Motor neuron (in vitro differentiated cells): ENCODE measurements at regions not wholly inside any gene's neighbourhood (a gene's known extent, or its start where the extent isn't known, plus 50 kb on each side); places are given as distances from the start of the nearest gene placed in this dataset.
"Not testable (repeated sequence)": the region's sequence is repeated elsewhere in the genome, so short reads cannot be mapped to it uniquely, and the experiment has no call there.

ENCODE experiments used
- ATAC-seq, 8 experiments: fragments of 200-7000 bp; cut with Tn5 transposase; replicated peaks in 6 of 8; 2 replicates each; pipeline ENCODE4 v1.8.0; 2021; ENCODE audit warnings: mild to moderate bottlenecking in 8 of 8, moderate library complexity in 8 of 8
- H3K27ac ChIP-seq, 2 donors: fragments of 250-450 bp; sonication (Bioruptor Pico); 2 replicates each; pipeline ENCODE4 v1.9.0; 2021; ENCODE audit warnings: antibody characterized with exemption in 2 of 2, mild to moderate bottlenecking in 2 of 2, moderate library complexity in 1 of 2
- H3K4me1 ChIP-seq, 2 donors: fragments of 250-450 bp; sonication (Bioruptor Pico); replicated peaks in 1 of 2; 2 replicates each; pipeline ENCODE4 v1.6.1; 2021; ENCODE audit warnings: antibody characterized with exemption in 2 of 2, mild to moderate bottlenecking in 2 of 2, moderate library complexity in 1 of 2
- H3K4me3 ChIP-seq, 5 donors: fragments of 250-450 bp; sonication (Bioruptor Pico); 2 replicates each; pipeline ENCODE4 v1.9.0; 2021; ENCODE audit warnings: antibody characterized with exemption in 5 of 5, mild to moderate bottlenecking in 5 of 5, moderate library complexity in 4 of 5
- WGBS, 10 experiments: fragments of 450-650 bp; shearing (Covaris generic); methylation state at CpG; one replicate each; pipeline ENCODE4 v1.0.0; 2022; 5-methylcytosine and 5-hydroxymethylcytosine counted together
- in situ Hi-C, 9 experiments: fragments of 400-800 bp; cut with MboI; loops; one replicate each; pipeline ENCODE4 v1.15.0; 2021; ENCODE audit warnings: low sequenced_read_pairs in 9 of 9, low pct_unique_long_range_greater_than_20kb in 2 of 9; ENCODE audit not compliant: unreplicated experiment in 9 of 9

DNA sequence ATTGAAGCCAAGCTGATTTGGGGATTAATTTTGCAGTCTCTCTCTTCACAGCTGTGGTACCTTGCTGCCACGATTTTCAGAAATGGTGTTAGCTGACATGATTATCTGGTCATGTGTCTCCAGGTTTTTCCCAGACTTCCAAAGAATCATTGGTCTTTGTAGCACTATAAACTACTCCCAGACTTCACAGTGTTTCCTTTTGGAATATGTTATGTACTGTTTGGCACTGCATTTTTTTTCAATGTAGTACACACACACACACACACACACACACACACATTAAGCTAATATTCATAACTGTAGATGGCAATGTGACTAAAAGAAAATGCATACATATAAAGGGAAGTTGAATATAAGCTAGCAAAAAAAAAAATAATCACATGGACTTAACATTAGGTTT, 856.6 kb upstream of the SPRY2 start:
- no peaks in the 10 kb centered on the region for H3K4me1 ChIP-seq
- ATAC-seq: no peak
- WGBS, 10 experiments: 0 to 67% (median 33%) methylated on average over 1 of the region's 1 CpG; no CpG with 5 or more reads in 1 of the 10 experiments
- no peak overlapping the region for H3K27ac ChIP-seq
- in situ Hi-C loops: no loop called here
- H3K4me3 ChIP-seq: no peak overlapping the region

GRCh38 chr13:81194362-81194761, 853.4 kb upstream of the SPRY2 start:
- no peaks in the 10 kb centered on the region for H3K4me1 ChIP-seq
- in situ Hi-C loops: no loop called here
- ATAC-seq: no peak
- H3K27ac ChIP-seq: no peak overlapping the region
- no peak overlapping the region for H3K4me3 ChIP-seq

DNA sequence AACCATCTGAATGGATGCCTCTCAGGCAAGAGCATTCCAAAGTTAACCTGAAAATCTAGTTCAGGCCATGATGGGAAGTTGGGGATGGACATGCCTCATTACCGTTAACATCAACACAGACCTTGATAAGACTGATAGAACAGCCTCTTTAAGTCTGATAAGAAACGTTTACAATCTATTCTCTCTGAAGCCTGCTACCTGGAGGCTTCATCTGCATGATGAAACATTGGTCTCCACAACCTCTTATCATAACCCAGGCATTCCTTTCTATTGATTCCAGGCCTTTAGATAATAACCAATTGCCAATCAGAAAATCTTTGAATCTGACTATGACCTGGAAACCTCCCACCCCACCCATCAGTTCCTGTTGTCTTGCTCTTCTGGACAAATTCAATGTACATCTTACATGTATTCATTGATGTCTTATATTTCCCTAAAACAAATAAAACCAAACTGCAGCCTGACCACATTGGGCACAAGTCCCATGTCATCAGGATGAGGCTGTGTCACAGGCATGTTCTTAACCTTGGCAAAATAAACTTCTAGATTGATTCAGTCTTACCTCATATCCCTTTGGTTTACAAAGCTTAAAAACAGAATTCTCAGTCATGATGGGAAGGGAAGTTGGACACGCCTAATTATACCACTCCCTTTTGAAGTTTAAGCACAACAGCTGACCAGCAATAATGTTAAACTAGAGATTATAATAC, 843.8 kb upstream of the SPRY2 start:
- ATAC-seq: no peak
- Histone ChIP-seq H3K4me1 (no peaks in the 10 kb centered on the region), H3K4me3 (no peak overlapping the region), H3K27ac (no peak overlapping the region)
- in situ Hi-C loops: no loop called here
- WGBS, 10 experiments: 0 to 100% (median 93%) methylated on average over 1 to 3 of the region's 3 CpGs; no CpG with 5 or more reads in 2 of the 10 experiments

- no peaks in the 10 kb centered on the region for H3K4me1 ChIP-seq
- WGBS, 10 experiments: 8 to 100% (median 80%) methylated on average over 1 to 3 of the region's 3 CpGs; no CpG with 5 or more reads in 1 of the 10 experiments
- ATAC-seq: no peak
- no peak overlapping the region for H3K4me3 ChIP-seq
- H3K27ac ChIP-seq: no peak overlapping the region
- in situ Hi-C loops: no loop called here
Measured at GRCh38 chr13:81172603-81173002, 831.7 kb upstream of the SPRY2 start.

DNA sequence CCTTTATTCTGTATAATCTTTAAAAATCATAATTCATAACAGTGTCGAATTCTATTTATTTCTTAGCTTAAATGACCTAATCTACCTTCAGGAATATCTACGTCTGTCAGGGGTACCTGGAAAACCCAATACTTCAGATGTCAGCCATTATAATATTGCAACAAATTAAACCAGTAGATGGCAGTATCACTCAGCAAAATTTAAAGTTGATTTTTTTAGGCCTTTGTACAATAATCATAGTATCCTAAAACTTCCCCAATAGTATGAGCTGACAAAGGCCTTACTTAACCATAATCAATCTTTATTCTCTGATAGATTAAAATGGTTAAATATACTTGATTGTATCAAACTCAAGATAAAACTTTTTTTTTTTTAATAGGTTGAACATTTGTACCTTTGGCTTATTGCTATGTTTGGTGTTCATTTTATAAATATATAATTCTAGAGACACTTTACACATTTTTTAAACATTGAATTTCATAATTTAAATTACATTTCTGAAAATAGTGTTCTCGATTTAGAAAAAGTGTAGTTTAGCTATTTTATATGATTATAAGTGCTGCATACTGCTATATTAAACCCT, 830.2 kb upstream of the SPRY2 start:
- Histone ChIP-seq H3K4me3 (no peak overlapping the region), H3K27ac (no peak overlapping the region), H3K4me1 (no peaks in the 10 kb centered on the region)
- 0 to 30% (median 9%) methylated on average over 2 to 3 of the region's 3 CpGs for WGBS, 10 experiments
- in situ Hi-C loops: no loop called here
- ATAC-seq: peak in 4 of 8 experiments; percentile 28 to 50 (median 34)

- H3K27ac ChIP-seq, ATAC-seq, in situ Hi-C loops, H3K4me3 ChIP-seq, H3K4me1 ChIP-seq: not testable (repeated sequence)
- WGBS, 10 experiments: 0 to 100% (median 50%) methylated on average over 1 of the region's 1 CpG; no CpG with 5 or more reads in 6 of the 10 experiments
Measured at GRCh38 chr13:81163823-81164222, 822.9 kb upstream of the SPRY2 start.

DNA sequence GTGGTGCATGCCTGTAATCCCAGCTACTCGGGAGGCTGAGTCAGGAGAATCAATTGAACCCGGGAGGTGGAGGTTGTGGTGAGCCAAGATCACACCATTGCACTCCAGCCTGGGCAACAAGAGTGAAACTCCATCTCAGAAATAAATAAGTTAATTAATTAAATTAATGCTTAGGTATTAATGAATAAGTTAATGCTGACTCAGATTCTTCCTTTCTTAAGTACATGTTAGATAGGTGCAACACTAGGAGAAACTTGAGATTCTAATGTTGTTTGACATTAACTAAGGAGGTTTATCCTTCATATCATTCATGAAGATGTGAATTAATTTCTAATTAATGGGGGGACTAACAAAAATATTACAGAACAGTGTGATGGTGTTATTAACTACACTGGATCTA, 812.6 kb upstream of the SPRY2 start:
- in situ Hi-C loops: no loop called here
- no peak overlapping the region for H3K4me3 ChIP-seq
- ATAC-seq: no peak
- 25 to 100% (median 81%) methylated on average over 1 to 2 of the region's 2 CpGs; no CpG with 5 or more reads in 3 of the 10 experiments for WGBS, 10 experiments
- no peak overlapping the region for H3K27ac ChIP-seq
- H3K4me1 ChIP-seq: peaks cover 0 to 5% of the 10 kb centered on the region in 2 donors

- in situ Hi-C loops: no loop called here
- Histone ChIP-seq H3K4me3 (no peak overlapping the region), H3K4me1 (peaks cover 0 to 5% of the 10 kb centered on the region in 2 donors), H3K27ac (no peak overlapping the region)
- no peak for ATAC-seq
- WGBS, 10 experiments: 5 to 100% (median 79%) methylated on average over 1 to 2 of the region's 2 CpGs; no CpG with 5 or more reads in 3 of the 10 experiments
Measured at GRCh38 chr13:81148822-81149221, 807.9 kb upstream of the SPRY2 start.

DNA sequence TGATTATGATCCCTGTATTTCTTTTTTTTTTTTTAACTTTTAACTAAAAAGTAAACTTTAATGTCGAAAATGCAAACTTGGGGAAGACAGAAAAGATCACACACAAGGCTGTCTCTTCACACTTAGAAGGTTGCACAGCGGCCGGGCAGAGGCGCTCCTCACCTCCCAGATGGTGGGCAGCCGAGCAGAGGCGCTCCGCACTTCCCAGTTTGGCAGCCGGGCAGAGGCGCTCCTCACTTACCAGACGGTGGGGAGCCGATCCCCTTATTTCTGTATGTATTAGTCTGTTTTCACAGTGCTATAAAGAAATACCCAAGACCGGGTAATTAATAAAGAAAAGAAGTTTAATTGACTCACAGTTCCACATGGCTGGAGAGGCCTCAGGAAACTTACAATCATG, 805.6 kb upstream of the SPRY2 start:
- 0 to 100% (median 73%) methylated on average over 1 to 8 of the region's 12 CpGs; no CpG with 5 or more reads in 2 of the 10 experiments for WGBS, 10 experiments
- H3K4me1 ChIP-seq, H3K4me3 ChIP-seq, H3K27ac ChIP-seq, ATAC-seq, in situ Hi-C loops: not testable (repeated sequence)

DNA sequence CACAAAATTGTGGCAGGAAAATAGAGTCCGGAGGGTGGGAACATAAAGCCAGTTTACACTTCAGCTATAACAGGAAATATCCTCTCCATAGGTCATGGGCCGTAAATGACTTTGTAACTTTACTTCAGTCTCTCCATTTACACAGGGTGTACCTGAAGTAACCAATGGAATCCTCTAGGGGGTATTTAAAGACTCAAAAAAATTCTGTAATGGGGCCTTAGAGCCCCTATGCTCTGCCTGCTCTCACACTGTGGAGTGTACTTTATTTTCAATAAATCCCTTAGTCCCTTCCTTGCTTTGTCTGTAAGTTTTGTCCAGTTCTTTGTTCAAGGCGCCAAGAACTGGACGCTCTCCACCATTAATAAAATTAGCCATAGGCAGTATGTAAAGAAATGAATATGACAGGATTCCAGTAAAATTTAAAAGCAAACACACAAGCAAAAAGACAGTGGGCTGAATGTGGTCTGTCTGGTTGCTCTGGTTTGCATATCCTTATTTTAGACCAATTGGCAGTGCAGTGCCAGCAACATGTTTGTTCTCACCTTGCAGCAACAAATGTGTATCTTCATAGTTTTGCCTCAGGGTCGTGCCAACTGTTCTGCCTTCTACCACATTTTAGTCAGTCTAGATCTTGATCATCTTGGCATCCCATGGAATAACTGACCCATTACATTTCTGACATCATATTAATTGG, 801.5 kb upstream of the SPRY2 start:
- ATAC-seq: no peak

GRCh38 chr13:81140675-81141074, 799.7 kb upstream of the SPRY2 start:
- Histone ChIP-seq H3K4me1 (peaks cover 9 to 13% of the 10 kb centered on the region in 2 donors), H3K27ac (no peak overlapping the region), H3K4me3 (no peak overlapping the region)
- in situ Hi-C loops: no loop called here
- 0 to 90% (median 43%) methylated on average over 1 to 3 of the region's 3 CpGs; no CpG with 5 or more reads in 1 of the 10 experiments for WGBS, 10 experiments
- ATAC-seq: no peak

More for the DNA sequence above, 801.5 kb upstream of the SPRY2 start:
- in situ Hi-C loops: no loop called here
- Histone ChIP-seq H3K4me3 (no peak overlapping the region), H3K4me1 (peaks cover 9 to 13% of the 10 kb centered on the region in 2 donors), H3K27ac (no peak overlapping the region)
- 0 to 96% (median 84%) methylated on average over 3 to 5 of the region's 5 CpGs for WGBS, 10 experiments

DNA sequence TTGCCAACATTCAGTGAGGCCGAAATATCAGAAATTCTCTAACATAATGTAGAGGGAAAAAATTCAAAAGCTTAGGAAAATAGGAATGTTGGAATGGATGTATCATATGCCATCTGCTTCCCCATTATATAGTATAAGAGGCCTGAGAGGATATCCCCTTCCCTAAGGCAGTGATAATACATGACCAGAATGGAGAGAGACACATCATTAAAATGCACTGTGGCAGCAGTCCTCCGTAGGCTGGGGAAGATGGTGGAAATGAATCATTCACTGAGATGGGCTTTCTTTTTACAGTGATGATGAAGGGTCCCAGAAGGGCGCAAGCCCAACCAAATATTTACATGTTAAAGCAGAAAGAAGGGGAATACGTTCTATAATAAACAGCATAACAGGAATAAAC, 799.1 kb upstream of the SPRY2 start:
- 0 to 89% (median 58%) methylated on average over 1 to 4 of the region's 4 CpGs for WGBS, 10 experiments
- peak overlapping the region in 1 of 2 donors; percentile 40 for H3K27ac ChIP-seq
- no peak overlapping the region for H3K4me3 ChIP-seq
- peak in 5 of 8 experiments; percentile 45 to 74 (median 62) for ATAC-seq
- H3K4me1 ChIP-seq: peaks cover 9 to 13% of the 10 kb centered on the region in 2 donors
- in situ Hi-C loops: no loop called here

DNA sequence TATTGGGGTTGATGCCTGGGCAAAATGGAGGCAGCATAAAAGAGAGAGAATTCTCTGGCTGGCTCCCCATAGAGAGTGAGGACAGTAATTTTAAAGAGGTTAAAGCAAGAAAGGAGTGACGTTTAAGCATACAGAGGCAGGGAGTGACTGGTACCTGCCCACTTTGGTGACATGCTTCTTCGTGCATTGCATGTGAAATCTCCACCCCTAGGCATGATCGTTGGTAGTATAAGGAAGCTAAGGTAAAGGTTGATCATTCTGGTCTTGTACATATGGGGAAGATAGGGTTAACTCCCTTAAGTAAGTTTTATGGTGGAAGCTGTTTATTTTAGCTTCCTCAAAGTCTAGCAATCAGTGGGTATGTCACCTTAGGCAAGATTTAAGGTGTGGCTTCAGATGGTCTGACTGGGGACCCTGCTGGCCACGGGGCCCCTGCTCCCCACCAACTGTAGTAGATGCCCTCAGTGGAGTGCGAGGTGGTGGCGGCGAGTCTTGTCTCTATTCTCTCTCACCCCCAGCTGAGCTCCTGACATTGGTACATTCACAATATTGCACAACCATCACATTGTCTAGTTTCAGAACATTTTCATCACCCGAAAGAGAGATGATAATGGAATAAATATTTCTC, 797.5 kb upstream of the SPRY2 start:
- in situ Hi-C loops: no loop called here
- no peak overlapping the region for H3K4me3 ChIP-seq
- no peak for ATAC-seq
- H3K4me1 ChIP-seq: peaks cover 9 to 13% of the 10 kb centered on the region in 2 donors
- H3K27ac ChIP-seq: no peak overlapping the region
- WGBS, 10 experiments: 0 to 96% (median 83%) methylated on average over 1 to 6 of the region's 8 CpGs; no CpG with 5 or more reads in 1 of the 10 experiments
